GM19455 (cell line): ENCODE measurements at regions not wholly inside any gene's neighbourhood (a gene's known extent, or its start where the extent isn't known, plus 50 kb on each side); places are given as distances from the start of the nearest gene placed in this dataset.
"Not testable (repeated sequence)": the region's sequence is repeated elsewhere in the genome, so short reads cannot be mapped to it uniquely, and the experiment has no call there.

Experiments used
- ATAC-seq: cut with Tn5 transposase; IDR thresholded peaks from one replicate; pipeline ENCODE4 v1.9.1; 2021; ENCODE audit not compliant: unreplicated experiment

GRCh38 chr10:46792657-46793357 lies 118.4 kb upstream of the PTPN20 start:
- ATAC-seq = not testable (repeated sequence)

DNA sequence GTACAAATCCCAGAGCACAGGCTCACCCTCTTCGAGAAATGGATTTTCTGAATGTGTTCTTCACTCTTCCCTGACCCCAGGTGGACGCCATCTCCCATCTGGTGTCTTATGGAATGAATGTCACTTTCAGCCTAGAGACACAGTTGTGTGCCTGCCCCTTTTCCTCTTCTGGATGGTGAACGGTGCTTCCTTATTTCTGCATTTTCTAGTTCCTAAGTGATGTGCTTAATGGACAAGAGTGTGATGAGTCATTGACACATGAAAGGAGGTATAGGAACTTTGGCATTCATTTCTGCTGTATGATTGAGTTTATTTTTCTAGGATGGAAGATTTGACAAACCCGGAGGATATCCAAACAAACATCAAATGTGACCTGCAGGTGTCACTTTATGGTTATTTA lies 114.9 kb upstream of the PTPN20 start:
- ATAC-seq = not testable (repeated sequence)

GRCh38 chr10:46802010-46802409 lies 109.2 kb upstream of the PTPN20 start:
- not testable (repeated sequence) for ATAC-seq

- not testable (repeated sequence) for ATAC-seq
Observed at GRCh38 chr10:46803082-46803481, 108.1 kb upstream of the PTPN20 start.

DNA sequence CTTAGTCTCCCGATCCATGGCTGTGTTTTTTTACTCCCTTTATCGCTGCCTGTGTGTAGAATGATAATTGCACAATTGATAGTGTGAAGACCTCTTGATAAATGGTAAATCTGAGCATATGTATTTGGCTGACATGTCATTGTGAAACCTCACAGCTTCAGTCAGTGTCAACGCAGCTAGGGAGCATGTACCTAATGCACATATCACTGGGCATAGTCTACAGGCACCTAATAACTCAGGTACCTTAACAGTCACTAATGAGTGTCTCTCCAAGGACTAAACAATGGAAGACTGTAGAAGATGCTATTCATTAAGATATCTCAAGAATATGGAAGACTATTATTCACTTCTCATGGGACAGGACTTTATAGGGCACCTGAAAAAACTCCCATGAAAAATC lies 101.0 kb upstream of the PTPN20 start:
- not testable (repeated sequence) for ATAC-seq

DNA sequence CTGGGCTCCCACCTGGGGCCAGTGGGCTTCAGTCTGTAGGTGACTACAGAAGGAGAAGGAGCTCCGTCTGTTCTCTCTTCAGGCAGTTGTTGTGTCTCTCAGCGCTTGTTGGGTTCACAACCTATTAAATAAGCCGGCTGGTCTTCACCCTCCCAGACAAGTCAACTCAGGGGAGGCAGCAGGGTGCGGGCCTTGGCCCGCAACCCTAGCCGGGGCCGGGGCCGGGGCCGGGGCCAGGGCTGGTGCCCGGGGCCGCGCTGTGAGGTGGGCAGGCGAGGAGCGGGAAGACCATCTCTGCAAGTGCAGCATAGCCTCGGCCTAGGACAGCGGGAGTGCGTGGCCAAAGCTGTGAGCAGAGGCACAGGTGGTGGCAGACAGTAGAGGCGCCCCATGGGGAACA lies 95.1 kb upstream of the PTPN20 start:
- ATAC-seq = not testable (repeated sequence)

GRCh38 chr10:46840393-46841050 lies 70.7 kb upstream of the PTPN20 start:
- ATAC-seq = not testable (repeated sequence)

- ATAC-seq = not testable (repeated sequence)
Observed at GRCh38 chr10:46841051-46841593, 70.1 kb upstream of the PTPN20 start.

DNA sequence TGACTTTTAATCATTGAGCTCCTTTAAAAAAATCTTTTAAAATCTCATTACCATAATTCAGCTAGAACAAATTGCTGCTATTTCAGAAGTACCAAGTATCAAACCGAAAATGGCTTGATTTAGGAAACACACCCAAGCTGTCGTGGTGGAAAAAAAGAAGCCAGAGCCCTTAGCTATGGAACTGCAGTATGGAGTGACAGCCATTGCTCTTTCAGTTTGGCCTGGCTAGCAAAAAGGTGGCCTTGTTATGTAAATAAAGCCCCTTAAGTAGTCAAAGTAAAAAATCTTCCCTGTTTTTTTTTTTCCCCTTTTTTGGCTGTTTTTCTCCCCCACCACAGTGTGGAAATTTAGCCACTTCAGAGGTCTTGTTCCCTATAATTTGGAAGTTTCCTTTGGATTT lies 66.0 kb upstream of the PTPN20 start:
- ATAC-seq = not testable (repeated sequence)

DNA sequence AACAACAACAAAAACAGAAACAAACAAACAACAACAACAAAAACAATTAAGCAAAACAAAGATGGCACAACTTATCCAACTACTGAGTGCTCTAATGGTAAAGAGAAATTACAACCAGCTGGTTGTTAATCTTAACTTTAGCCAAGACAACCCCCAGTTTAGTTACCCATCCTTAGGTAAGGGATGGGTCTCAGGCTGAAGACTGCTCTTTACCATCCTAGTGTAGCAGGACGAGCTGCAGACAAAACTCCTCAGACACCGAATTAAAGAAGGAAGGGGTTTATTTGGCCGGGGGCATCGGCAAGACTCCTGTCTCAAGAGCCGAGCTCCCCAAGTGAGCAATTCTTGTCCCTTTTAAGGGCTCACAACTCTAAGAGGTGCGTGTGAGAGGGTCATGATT lies 65.6 kb upstream of the PTPN20 start:
- not testable (repeated sequence) for ATAC-seq

- ATAC-seq = not testable (repeated sequence)
Observed at GRCh38 chr10:46860753-46861152, 50.5 kb upstream of the PTPN20 start.
